GM19328 (cell line): ENCODE measurements at regions not wholly inside any gene's neighbourhood (a gene's known extent, or its start where the extent isn't known, plus 50 kb on each side); places are given as distances from the start of the nearest gene placed in this dataset.

Experiments
- ATAC-seq: cut with Tn5 transposase; IDR thresholded peaks from one replicate; pipeline ENCODE4 v1.9.1; 2021; ENCODE audit warnings: mild to moderate bottlenecking, moderate library complexity; ENCODE audit not compliant: unreplicated experiment

GRCh38 chr18:56235481-56236013, 402.8 kb downstream of the TXNL1 start:
- peak; percentile 78 for ATAC-seq

DNA sequence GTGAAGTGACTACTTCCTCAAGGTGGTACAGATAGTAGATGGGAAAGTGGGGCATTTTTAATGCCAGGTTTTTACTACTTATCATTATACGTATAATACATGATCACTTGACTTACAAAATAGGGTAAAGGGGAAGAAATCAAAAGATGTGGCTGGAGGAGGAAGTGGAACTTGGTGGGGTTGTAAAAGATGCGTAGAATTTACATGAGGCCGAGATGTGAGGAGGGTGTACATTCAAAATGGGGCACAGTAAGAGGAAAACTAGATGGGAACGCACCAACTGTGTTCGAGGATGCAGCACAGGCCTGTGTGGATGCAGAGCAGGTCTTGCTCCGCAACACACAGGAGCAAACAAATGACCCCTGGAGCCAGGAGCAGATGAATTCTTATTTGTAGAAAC, 403.3 kb downstream of the TXNL1 start:
- peak; percentile 45 for ATAC-seq

DNA sequence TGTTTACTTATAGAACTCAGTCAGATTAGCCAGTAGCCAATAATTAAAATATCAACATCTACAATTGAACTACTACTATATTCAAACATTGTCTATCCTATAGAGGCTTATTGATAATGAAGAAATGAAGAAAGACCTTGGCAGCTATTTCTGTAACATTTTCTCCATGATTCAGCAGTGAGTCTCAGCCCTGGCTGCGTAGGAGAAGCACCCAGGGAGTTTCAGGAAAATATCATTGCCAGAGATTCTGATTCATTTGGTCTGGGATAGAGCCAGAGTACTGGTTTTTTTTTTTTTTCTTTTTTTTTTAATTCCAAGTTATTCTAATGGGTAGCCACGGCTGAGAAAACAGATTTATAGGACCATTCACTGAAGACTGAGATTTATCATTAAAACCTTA, 404.8 kb downstream of the TXNL1 start:
- ATAC-seq: no peak

- no peak for ATAC-seq
Observed at GRCh38 chr18:56226025-56226424, 412.4 kb downstream of the TXNL1 start.

- no peak for ATAC-seq
Observed at GRCh38 chr18:56224669-56225561, 413.5 kb downstream of the TXNL1 start.

DNA sequence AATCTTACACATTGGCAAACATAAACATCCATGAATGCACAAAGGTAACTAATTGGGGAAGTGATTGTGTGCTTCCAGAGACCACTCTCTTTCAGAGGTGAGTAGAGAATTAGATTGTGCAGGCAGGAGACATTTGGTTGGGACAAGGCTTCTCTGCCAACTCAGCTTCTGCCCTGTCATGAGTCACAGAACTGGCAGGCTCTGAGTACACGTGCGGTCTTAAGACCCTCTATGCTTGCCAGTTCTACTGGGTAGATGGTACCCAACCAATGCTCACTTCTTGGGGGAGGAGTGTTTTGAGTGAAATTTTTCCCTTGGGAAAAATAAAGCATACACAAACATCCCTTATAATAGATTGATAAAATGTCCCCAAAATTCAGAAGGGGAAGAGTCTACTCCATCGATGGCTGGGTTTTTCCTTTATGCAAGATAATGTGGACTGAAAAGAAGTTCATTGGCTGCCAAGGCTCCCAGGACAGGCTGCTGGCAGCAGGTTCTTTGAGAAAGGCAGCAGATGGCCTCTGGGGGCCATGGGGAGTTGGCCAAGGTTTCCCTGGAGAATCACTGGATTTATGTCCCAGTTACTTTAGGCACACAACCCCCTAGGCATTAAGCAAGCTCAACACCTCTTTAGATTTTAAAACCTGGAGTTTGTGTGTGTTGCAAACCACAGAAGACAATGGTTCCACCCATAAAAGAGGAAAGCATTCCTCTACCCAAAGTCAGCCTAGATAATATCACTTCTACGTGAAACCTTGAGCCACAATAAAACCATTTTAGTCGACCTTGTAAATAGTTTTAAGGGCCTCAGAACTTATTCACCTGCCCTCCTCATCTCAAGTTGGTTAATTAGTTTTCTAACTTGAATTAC, 417.0 kb downstream of the TXNL1 start:
- no peak for ATAC-seq

DNA sequence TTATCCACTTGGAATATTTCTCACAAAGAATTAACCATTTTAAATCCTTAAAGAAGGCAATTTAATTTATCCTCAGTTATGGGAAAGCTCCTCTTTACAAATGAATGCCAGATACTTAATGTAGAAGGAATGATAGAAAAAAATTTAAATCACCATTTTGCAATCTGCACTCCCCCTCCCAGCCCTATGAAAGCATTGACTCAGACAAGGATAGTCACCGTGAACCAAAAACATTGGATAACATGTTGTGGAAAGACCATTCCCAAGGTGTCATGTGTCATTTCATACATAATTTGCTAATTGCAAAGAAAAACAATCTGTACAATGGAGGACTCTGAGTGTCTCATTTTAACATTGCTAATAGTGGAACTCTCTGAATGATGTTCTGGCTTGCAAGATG, 421.0 kb downstream of the TXNL1 start:
- ATAC-seq: no peak

DNA sequence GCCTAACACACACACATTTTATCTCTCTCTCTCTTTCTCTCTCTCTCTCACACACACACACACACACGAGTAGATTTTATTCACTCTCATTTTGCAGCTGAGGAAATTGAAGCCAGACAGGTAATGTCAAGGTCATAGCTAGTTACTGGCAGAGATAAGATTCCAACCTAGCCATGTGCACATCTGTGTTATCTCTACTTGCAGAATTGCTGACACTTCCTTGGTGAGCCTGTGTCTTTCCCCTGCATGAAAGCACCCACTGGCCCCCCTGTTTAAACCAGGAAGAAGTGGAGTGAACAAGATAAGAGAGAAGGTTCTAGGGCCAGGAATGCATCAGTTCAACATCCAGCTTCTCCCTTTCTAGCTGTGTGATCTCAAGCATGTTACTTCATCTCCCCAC, 423.7 kb downstream of the TXNL1 start:
- ATAC-seq: no peak

DNA sequence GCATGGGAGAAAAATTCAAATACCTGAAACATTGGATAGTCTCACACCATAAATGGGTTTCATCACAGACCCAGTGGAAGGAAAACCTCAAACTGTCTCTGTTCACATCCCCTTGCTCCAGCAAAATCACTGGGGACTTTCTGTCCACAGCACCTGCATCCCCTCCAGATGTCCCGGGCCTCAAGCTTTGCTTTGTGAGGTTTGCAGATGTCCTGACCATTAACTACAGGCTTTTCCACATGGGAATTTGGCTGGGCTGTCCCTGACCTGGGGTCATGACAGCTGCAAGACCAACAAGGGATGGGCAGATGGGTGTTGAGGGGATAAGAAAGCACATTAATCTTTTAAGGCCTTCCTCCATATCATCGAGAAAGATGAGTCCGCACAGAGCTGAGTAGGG, 427.9 kb downstream of the TXNL1 start:
- no peak for ATAC-seq

GRCh38 chr18:56207989-56208388, 430.4 kb downstream of the TXNL1 start:
- ATAC-seq: no peak

GRCh38 chr18:56204052-56204451, 434.3 kb downstream of the TXNL1 start:
- no peak for ATAC-seq

DNA sequence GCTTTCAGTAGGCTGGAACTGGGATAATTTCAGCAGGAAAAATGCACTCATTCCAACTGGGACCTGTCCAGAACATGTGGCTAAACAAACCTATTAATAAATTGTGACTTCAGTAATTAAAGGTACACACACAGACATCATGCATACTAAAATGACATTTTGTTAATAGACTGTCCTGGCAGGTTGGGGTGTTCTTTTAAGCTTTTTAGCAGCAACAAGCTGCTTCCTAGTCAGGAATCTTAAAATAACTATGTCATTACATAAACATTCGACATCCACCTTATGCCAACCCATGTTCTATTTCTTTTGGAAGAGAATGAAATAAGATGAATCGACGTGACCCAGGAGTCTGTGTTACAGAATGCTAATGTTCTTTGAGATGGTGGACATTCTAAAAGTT, 435.7 kb downstream of the TXNL1 start:
- no peak for ATAC-seq

- no peak for ATAC-seq
Observed at GRCh38 chr18:56200381-56200911, 437.9 kb downstream of the TXNL1 start.

- ATAC-seq: no peak
Observed at GRCh38 chr18:56199580-56200330, 438.6 kb downstream of the TXNL1 start.

DNA sequence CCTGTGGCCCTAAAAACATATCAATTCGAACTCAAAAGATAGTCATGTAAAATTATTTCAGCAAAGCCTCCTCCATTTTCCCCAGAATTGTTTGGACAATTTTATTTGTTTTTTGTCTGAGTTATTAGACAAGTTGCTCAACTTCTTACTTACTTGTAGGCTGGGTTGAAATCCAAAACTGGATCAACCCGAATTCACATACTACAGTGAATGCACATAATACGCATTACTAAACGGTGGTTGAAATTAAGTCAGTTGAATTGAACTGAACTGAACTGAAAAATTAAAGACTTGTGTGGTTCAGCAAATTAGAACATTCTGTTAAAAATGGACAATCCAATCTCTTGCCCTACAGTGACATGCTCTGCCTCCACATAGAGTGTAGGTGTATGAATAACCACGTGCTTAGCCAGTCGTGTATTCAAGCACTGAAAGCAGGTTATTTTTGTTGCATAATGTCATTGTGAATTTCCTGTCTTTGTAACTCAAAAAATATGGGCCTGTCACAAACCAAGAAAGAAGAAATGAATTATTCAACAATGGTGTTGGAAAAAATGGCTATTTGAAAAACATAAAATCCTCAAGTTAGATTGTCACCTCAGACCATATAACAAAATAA, 441.0 kb downstream of the TXNL1 start:
- peak; percentile 84 for ATAC-seq

DNA sequence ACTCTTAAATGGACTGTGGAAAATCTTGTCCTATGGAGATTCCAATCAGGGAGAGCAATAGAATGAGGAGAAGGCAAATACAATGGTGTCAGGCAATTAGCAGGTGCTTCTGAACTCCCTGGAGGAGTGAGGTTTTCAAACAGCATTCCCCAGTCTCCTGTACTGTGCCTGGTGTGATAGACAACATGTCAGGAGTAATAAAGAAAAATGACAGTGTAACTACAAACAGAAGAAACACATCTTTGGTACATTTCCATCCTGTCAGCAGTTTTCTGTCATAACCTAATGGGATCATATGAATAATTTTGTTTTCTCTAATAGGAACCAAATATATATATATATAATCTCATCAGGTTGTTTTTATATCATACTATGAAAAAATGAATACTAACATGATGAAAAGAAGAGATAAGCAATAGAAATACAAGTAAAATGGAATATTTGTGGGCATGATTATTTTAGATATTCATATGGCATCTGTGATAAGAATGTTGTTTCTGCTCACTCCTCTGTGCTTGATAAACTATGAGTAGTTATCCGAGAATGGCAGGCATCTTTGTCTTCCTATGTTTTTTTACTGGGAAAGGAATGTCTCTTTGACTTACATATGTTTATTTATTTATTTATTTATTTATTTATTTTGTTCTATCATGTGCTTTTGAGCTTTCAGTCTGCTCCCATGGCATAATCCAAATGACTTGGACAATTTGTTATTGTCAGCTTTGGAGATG, 441.7 kb downstream of the TXNL1 start:
- ATAC-seq: no peak

GRCh38 chr18:56191334-56191733, 447.1 kb downstream of the TXNL1 start:
- ATAC-seq: no peak

GRCh38 chr18:56189615-56190014, 448.8 kb downstream of the TXNL1 start:
- no peak for ATAC-seq

GRCh38 chr18:56188529-56189275, 449.7 kb downstream of the TXNL1 start:
- no peak for ATAC-seq
